ENCODE measurements at regions not wholly inside any gene's neighbourhood (a gene's known extent, or its start where the extent isn't known, plus 50 kb on each side); places are given as distances from the start of the nearest gene placed in this dataset.

DNA sequence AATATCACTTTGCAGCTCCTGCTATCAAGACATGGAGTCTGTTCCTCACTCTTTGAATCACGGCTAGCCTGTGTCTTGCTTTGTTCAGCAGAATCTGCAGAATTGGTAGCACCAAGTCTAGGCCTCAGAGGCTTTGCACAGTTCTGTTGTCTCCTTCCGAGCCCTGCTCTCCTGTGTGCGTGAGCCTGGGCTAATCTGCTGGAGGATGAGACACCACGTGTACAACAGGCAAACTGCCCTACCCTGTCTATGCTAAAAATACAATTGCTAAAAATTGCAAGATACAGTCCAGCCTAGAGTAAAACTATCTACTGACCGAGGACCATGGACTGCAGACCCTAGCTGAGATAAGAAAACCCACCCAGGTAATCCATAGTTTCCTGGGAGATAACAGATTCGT is 484.7 kb downstream of the NPIPA7 start:
- no peak for DNase-seq (ENCODE audit: low spot score)
- TF ChIP-seq CTCF (IDR thresholded peaks at IDR 0.05; ENCODE audit: extremely low read depth, insufficient read depth, missing control alignments) = no peak
- in situ Hi-C loops (cut with MboI; ENCODE audit: low pct_unique_long_range_greater_than_20kb, low sequenced_read_pairs, unreplicated experiment) = loop anchor here (25.0 kb wide), 2 partner anchors 349 to 724 kb away; no protein-coding TSS in a partner anchor

DNA sequence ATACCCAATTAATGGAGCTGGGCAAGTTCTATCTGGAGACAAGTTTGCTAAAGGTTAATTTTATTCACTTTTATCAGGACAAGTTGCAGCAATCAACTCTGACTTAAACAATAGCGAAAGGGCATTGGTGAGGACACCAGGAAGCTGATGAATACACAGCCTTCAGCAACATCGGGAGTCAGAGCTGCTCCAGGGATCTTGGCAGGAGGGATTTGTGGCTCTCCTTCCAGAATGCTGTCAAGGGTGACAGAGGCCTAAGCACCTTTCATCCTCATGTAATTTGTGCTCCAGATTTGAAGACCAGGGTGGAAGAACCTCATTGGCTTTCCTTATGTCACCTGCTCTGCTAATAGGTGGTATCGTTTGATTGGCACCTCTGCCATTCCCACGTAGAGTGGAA is 485.6 kb downstream of the NPIPA7 start:
- no peak for TF ChIP-seq CTCF (IDR thresholded peaks at IDR 0.05; ENCODE audit: extremely low read depth, insufficient read depth, missing control alignments)
- DNase-seq (ENCODE audit: low spot score) = no peak
- in situ Hi-C loops (cut with MboI; ENCODE audit: low pct_unique_long_range_greater_than_20kb, low sequenced_read_pairs, unreplicated experiment) = loop anchor here (25.0 kb wide), 2 partner anchors 348 to 723 kb away; no protein-coding TSS in a partner anchor

DNA sequence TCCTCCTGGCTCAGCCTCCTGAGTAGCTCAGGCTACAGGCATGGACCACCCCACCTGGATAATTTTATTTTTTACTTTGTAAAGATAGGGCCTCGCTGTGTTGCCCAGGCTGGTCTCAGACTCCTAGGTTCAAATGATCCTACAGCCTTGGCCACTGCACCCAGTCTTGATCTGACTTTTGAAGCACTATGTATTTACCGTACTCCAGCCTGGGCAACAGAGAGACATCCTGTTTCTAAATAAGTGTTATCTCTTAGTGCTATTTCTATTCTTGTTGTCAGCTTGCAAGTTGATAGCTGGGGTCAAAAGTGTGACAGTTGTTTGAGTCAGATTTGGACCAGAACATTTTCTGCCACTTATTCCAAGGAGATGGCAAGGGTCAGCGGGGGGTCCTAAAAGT is 486.4 kb downstream of the NPIPA7 start:
- in situ Hi-C loops (cut with MboI; ENCODE audit: low pct_unique_long_range_greater_than_20kb, low sequenced_read_pairs, unreplicated experiment) = loop anchor here (25.0 kb wide), 2 partner anchors 347 to 722 kb away; no protein-coding TSS in a partner anchor
- no peak for DNase-seq (ENCODE audit: low spot score)
- TF ChIP-seq CTCF (IDR thresholded peaks at IDR 0.05; ENCODE audit: extremely low read depth, insufficient read depth, missing control alignments) = no peak

GRCh38 chr16:16867973-16868372 is 489.0 kb downstream of the NPIPA7 start:
- in situ Hi-C loops (cut with MboI; ENCODE audit: low pct_unique_long_range_greater_than_20kb, low sequenced_read_pairs, unreplicated experiment) = loop anchor here (25.0 kb wide), 2 partner anchors 344 to 719 kb away; no protein-coding TSS in a partner anchor
- TF ChIP-seq CTCF (IDR thresholded peaks at IDR 0.05; ENCODE audit: extremely low read depth, insufficient read depth, missing control alignments) = no peak
- no peak for DNase-seq (ENCODE audit: low spot score)

DNA sequence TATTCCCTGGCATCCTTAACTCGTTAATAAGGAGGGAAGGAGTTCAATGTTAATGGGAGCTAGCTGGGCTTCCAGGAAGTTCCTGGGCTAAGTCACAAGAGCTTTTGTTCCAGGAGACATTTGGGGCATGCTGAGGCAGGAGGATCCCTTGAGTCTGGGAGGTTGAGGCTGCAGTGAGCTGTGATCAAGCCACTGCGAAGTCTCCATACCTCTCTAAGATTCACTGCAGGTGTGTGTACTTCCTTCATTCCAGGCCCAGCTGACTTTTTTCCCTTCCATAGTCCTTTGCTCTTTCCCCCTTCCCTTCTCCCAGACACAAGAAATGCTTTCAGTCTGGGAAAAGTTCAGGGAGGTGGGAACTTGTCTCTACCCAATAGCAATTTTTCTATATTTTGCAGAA is 489.8 kb downstream of the NPIPA7 start:
- DNase-seq (ENCODE audit: low spot score) = no peak
- in situ Hi-C loops (cut with MboI; ENCODE audit: low pct_unique_long_range_greater_than_20kb, low sequenced_read_pairs, unreplicated experiment) = loop anchor here (25.0 kb wide), 2 partner anchors 344 to 719 kb away; no protein-coding TSS in a partner anchor
- TF ChIP-seq CTCF (IDR thresholded peaks at IDR 0.05; ENCODE audit: extremely low read depth, insufficient read depth, missing control alignments) = no peak

DNA sequence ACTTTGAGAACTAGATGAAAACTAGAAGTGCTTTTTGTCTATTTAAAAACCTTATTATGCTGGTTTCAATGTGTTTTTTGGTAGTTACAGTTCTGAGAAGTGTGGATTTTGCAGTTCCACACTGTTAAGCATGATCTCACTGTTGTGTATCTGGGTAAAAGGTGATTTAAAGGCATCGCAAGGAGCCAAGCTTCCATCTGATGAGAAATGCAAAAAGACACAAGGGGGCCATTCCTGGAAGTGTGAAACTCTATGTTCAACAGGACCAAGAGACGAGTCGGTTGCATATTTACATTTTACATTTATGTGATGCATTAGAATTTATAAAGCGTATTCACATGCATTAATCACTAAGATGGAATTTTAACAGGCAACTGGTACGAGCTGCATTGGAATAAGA is 490.8 kb downstream of the NPIPA7 start:
- in situ Hi-C loops (cut with MboI; ENCODE audit: low pct_unique_long_range_greater_than_20kb, low sequenced_read_pairs, unreplicated experiment) = loop anchor here (25.0 kb wide), 2 partner anchors 343 to 718 kb away; no protein-coding TSS in a partner anchor
- DNase-seq (ENCODE audit: low spot score) = no peak
- no peak for TF ChIP-seq CTCF (IDR thresholded peaks at IDR 0.05; ENCODE audit: extremely low read depth, insufficient read depth, missing control alignments)

All from GM13977 (cell line).